ENCODE measurements at regions not wholly inside any gene's neighbourhood (a gene's known extent, or its start where the extent isn't known, plus 50 kb on each side); places are given as distances from the start of the nearest gene placed in this dataset.

DNA sequence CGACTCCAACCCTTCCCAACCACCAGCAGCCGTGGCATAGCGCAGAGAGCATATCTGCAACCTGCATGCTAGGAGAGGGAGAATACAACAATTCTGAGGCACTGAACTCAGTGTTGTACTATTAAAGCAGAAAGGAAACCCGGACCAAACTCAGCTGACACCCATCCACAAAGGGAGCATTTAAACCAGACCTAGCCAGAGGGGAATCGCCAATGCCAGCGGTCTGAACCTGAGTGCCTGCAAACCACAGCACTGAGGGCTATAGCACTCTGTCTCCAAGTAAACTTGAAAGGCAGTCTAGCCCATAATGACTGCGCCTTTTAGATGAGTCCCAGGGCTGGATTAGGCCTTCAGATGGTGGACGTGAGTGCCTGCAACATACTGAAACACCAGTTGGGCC is 494.4 kb upstream of the PTPRD start:
- Mint-ChIP-seq H3K4me1 (no peaks in the 10 kb centered on the region), H3K9me3 (peaks cover 15 to 40% of the 10 kb centered on the region in 2 donors), H3K27ac (no peak overlapping the region), H3K4me3 (no peak overlapping the region), H3K27me3 (no peaks in the 10 kb centered on the region)
- no peak for ATAC-seq
- DNase-seq, result no peak

DNA sequence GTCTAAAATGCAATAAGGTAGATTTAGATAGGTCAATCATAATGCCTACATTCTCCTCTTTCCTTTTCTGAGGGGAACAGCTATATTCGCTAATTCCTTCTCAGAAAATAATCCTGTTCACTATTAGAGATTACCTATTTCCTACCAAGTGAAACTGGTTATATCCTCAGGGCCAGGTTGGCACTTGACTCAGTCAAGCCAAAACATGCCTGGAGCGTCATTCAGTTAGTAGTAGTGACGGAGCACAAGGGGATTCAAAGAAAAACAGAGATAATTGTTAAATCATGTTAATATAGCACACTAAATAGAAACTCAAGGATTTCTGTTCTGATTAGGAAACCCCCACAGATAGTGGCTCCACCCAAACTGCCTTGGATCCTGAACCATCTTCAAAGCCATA is 515.4 kb upstream of the PTPRD start:
- Mint-ChIP-seq H3K4me1 (no peaks in the 10 kb centered on the region), H3K9me3 (peaks cover 9 to 12% of the 10 kb centered on the region in 2 donors), H3K27me3 (no peaks in the 10 kb centered on the region), H3K4me3 (no peak overlapping the region), H3K27ac (no peak overlapping the region)
- DNase-seq, result no peak
- no peak for ATAC-seq

DNA sequence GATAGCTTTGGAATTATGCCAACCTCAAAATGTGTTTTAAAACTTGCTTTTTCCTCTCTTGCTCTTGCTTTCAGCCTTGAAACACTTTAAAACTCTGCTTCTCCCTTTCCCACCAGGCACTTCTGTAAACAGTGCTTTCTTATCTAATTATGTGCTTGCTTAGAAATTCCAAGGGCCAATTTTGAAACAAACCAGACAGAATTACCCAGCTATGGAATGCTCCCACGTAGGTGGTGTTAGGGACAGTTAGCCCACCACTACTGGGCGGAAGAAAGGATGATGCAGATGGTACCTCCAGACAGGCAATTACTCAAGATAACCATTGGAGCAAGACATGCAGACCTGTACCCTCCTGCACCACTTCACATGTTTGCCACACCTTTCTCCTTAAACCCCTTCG is 523.0 kb upstream of the PTPRD start:
- ATAC-seq (no peak), DNase-seq (no peak)
- H3K27me3 Mint-ChIP-seq, result no peaks in the 10 kb centered on the region
- H3K9me3 Mint-ChIP-seq, result peaks cover 0 to 3% of the 10 kb centered on the region in 2 donors
- H3K4me3 Mint-ChIP-seq, result no peak overlapping the region
- no peak overlapping the region for H3K27ac Mint-ChIP-seq
- H3K4me1 Mint-ChIP-seq, result no peaks in the 10 kb centered on the region

DNA sequence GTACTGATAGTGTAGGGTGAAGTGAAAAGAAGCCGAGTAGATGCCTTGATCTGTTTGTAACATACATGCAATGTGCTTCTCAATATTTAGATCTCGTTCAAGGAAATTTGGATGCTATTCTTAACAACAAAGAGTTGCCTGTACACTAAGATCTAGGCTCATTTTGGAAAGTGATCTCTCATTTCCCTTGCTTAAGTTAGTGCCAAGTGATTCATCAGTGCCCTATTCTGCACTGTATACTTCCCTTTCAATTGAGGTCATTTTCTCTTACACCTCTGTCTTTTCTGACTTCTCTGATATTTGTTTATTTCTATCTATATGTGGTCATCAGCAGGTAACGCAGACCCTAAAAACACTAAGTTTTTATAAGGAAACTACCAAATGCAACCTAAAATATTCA is 528.6 kb upstream of the PTPRD start:
- H3K4me3 Mint-ChIP-seq, result no peak overlapping the region
- H3K27ac Mint-ChIP-seq, result no peak overlapping the region
- H3K4me1 Mint-ChIP-seq, result no peaks in the 10 kb centered on the region
- H3K9me3 Mint-ChIP-seq, result peaks cover 7 to 15% of the 10 kb centered on the region in 2 donors
- ATAC-seq, result no peak
- H3K27me3 Mint-ChIP-seq, result no peaks in the 10 kb centered on the region
- no peak for DNase-seq

DNA sequence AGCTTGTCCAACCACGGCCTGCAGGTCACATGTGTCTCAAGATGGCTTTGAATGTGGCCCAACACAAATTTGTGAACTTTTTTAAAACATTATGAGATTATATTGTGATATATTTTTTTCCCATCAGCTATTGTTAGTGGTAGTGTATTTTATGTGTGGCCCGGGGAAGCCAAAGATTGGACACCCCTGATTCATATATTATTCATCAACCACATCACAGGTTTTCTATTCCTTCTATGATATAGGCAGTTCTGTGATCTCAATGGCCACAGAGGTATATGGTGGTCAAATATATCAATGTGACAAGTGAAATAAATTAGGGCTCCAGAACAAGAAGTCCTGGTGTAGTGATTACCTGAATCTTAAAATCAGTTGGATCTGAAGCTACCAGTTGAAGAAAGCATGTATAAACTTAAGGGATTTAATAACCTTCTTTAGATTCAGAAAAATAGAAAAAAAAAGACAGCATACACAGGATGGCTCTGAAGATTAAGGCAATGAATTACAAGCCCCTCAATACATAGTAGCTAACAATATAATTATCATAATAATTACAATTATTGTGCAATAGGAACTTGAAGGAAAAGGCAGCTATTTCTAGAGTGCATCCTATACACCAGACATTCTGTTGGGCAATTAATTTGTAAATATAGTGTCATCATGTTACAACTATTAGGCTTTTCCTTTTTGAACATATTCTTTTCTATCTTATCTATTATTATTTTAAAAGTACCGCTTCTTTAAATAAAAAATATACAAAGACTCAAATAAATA is 530.4 kb upstream of the PTPRD start:
- Mint-ChIP-seq H3K27ac (no peak overlapping the region), H3K27me3 (no peaks in the 10 kb centered on the region), H3K9me3 (peaks cover 16 to 19% of the 10 kb centered on the region in 2 donors), H3K4me1 (no peaks in the 10 kb centered on the region), H3K4me3 (no peak overlapping the region)
- no peak for DNase-seq
- ATAC-seq, result no peak

DNA sequence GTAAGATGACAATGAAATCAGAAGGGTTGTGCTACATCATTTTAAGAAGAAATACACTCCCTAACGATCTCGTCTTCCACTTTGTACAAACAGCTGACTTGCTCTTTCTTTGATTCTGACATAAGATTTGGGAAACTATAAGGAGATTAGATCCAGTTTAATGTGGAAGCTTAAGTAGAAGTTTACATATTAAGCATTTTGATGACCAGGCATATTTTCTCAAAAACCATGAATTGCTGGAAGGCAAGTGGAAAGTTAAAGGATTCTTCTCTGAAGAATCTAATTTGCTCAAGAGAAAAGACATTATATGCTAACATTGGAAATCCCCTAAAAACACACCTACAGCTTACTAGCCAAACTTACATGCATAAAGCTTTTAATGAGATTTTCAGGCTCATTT is 531.9 kb upstream of the PTPRD start:
- H3K4me3 Mint-ChIP-seq, result no peak overlapping the region
- DNase-seq, result no peak
- H3K27ac Mint-ChIP-seq, result no peak overlapping the region
- no peak for ATAC-seq
- H3K9me3 Mint-ChIP-seq, result peaks cover 18 to 21% of the 10 kb centered on the region in 2 donors
- H3K4me1 Mint-ChIP-seq, result no peaks in the 10 kb centered on the region
- no peaks in the 10 kb centered on the region for H3K27me3 Mint-ChIP-seq

DNA sequence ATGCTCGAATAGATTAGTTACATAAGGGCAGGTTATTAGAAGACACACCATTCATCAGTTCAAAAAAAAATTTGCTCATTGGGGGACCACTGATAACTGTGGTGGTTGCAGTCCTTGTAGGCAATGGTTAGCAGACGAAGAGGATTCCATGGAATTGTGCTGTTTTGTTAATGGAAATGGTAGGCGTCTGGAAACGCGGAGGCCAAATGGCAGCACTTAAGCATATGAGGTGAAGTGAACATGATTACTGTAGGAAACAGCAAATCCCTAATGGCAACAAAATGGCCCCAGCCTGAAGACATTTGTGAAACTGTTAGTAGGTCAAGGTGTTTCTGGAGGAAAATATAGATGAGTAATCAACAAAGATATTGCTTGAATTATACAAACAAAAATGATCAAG is 535.4 kb upstream of the PTPRD start:
- Mint-ChIP-seq H3K27me3 (no peaks in the 10 kb centered on the region), H3K27ac (no peak overlapping the region), H3K4me3 (no peak overlapping the region), H3K9me3 (peaks cover 16 to 18% of the 10 kb centered on the region in 2 donors), H3K4me1 (no peaks in the 10 kb centered on the region)
- ATAC-seq, result no peak
- DNase-seq, result no peak

DNA sequence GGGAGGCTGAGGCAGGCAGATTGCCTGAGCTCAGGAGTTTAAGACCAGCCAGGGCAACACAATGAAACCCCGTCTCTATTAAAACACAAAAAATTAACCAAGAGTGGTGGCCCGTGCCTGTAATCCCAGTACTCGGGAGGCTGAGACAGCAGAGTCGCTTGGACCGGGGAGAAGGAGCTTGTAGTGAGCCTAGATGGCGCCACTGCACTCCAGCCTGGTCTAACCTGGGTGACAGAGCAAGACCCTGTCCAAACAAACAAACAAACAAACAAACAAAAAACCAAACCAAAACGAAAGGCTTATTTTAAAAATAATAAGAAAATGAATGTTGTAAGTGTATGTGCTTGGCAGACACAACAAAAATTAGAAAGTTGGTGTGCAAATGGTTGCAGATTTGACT is 536.3 kb upstream of the PTPRD start:
- no peak for DNase-seq
- Mint-ChIP-seq H3K4me1 (no peaks in the 10 kb centered on the region), H3K27ac (no peak overlapping the region), H3K4me3 (no peak overlapping the region), H3K9me3 (peaks cover 15 to 18% of the 10 kb centered on the region in 2 donors), H3K27me3 (no peaks in the 10 kb centered on the region)
- no peak for ATAC-seq

DNA sequence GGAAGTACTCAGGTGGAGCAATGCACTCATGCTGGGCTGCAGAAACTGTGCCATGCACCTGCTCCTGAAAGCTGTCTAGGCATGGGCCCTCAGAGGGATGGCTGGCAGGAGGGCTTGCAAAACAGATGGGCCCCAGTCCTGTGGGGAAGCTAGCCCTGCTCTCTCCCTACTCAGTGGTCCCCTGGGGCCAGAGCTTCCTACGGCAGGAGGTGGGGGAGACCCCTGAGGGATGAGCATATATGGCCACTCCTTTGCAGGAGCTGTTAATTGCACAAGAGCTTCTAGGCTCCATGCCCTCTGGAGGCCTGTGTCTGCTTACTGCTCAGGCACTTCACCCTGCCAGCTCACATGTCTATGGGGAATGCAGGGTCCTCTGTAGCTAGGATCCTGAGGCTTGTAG is 545.3 kb upstream of the PTPRD start:
- no peak for ATAC-seq
- Mint-ChIP-seq H3K9me3 (peaks cover 13 to 50% of the 10 kb centered on the region in 2 donors), H3K4me1 (no peaks in the 10 kb centered on the region), H3K27ac (no peak overlapping the region), H3K4me3 (no peak overlapping the region), H3K27me3 (no peaks in the 10 kb centered on the region)
- no peak for DNase-seq

DNA sequence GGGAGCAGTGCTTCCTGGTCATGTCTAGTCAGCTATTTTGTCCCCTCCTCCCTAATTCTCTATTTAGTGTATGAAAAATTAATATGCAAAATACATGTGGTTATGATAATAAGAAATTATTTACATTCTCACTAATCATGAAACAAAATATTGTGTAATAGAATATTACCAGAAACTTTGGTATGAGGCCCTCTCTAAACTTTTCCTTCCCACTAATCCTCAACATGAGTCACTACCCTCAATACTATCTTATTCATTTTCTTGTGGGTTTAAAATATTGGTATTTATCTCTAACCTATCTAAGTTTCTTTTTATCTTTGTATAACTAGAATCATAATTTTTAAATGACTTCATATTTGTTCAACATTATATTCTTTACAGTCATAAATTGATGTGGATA is 545.9 kb upstream of the PTPRD start:
- Mint-ChIP-seq H3K9me3 (peaks cover 13 to 51% of the 10 kb centered on the region in 2 donors), H3K4me3 (no peak overlapping the region), H3K27ac (no peak overlapping the region), H3K27me3 (no peaks in the 10 kb centered on the region), H3K4me1 (no peaks in the 10 kb centered on the region)
- ATAC-seq, result no peak
- DNase-seq, result no peak

DNA sequence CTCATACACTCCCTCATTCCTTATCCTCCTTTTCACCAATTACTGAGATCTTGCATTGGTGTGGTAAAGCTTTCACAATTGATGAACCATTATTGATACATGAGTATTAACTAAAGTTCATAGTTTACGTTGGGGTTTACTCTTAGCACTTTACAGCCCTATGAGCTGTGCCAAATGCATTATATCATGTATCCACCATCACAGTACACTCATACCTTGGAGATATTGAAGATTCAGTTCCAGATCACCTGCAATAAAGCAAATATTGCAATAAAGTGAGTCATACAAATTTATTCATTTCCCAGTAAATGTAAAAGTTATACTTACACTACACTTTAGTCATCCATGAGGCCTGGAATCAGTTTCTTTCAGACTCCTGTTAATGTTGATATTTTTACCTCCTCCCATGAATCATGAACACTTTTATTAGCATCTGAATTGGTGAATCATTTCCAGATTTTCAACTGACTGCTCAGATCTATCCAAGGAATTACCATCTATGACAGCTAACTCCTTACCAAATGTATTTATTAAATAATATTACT is 546.6 kb upstream of the PTPRD start:
- DNase-seq, result no peak
- H3K4me1 Mint-ChIP-seq, result no peaks in the 10 kb centered on the region
- ATAC-seq, result no peak
- no peak overlapping the region for H3K4me3 Mint-ChIP-seq
- no peak overlapping the region for H3K27ac Mint-ChIP-seq
- H3K27me3 Mint-ChIP-seq, result no peaks in the 10 kb centered on the region
- peaks cover 10 to 49% of the 10 kb centered on the region in 2 donors for H3K9me3 Mint-ChIP-seq

DNA sequence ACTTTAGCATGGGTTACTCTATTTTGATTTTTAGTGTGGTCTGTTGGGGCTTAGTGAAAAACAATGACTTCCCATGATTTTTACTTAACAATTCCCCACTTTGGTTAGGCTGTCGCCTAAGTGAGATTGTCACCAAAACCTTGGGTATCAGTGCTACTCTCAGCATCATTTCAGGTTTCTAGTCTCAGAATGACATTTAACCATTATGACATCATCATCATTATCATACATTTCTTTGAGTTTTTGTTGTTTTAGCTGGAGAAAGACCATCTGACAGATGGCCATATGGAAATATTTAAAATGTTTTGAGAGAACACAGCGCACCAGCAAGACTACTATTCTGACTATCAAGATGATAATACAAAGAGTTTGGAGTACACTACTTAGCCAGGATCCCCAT is 551.0 kb upstream of the PTPRD start:
- Mint-ChIP-seq H3K4me3 (no peak overlapping the region), H3K9me3 (peaks cover 7 to 26% of the 10 kb centered on the region in 2 donors), H3K27ac (no peak overlapping the region), H3K4me1 (no peaks in the 10 kb centered on the region), H3K27me3 (no peaks in the 10 kb centered on the region)
- DNase-seq (no peak), ATAC-seq (no peak)

DNA sequence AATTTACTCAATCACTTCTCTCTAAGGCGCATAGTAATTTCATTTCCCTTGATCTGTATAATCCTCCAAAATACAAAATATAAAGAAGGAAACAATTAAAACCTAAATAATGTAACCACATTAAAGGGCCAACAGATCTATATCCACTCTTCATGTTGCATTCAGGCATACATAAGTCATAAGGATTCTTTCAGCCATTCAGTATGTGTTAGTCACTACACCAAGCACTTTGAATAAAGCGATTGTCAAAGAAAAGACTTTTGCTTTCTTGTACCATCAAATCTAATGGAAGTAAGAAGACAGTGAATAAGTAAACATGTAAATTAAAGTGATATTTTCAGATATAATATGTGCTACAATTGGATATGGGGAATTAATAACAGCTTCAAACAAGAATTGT is 569.2 kb upstream of the PTPRD start:
- Mint-ChIP-seq H3K27ac (no peak overlapping the region), H3K9me3 (peaks cover 10 to 30% of the 10 kb centered on the region in 2 donors), H3K4me1 (no peaks in the 10 kb centered on the region), H3K27me3 (no peaks in the 10 kb centered on the region), H3K4me3 (no peak overlapping the region)
- DNase-seq (no peak), ATAC-seq (no peak)

DNA sequence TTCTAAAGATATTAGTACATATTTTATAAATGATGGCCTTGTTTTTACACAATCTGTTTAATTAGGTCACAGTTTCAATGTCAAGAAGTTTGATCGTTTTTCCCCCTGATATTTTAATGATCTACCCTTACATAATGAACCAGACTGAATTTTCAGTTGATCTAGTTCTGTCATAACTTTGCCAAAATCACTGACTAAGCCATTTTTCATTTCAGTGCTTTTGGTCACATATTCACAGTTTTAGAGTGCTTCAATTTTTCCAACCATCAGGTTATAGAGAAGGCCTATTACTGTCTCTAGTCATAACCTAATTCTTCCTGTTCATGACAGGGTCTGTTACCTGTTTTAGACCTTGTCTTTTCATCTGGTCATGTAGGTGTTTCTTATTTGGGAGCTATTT is 577.9 kb upstream of the PTPRD start:
- Mint-ChIP-seq H3K27ac (no peak overlapping the region), H3K27me3 (no peaks in the 10 kb centered on the region), H3K4me1 (no peaks in the 10 kb centered on the region), H3K9me3 (peaks cover 4 to 20% of the 10 kb centered on the region in 2 donors), H3K4me3 (no peak overlapping the region)
- ATAC-seq, result no peak
- no peak for DNase-seq

DNA sequence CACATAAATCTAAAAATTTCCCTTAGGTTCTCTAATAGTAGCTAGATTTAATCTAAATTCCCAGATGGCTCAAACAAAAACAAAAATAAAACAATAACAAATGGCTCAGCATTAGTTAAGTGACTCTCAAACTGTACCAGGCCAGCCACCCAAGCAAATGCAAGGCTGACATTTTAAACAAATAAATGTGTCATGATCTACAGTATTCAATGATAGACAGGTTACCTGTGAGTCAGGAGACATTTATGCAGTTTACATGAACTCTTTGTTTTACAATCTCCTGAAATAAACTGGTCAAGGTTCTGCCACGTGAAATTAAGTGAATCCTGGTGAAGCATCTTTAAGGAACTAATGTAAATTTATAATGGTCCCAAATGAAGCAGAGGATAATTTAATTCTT is 580.2 kb upstream of the PTPRD start:
- Mint-ChIP-seq H3K4me3 (no peak overlapping the region), H3K27me3 (no peaks in the 10 kb centered on the region)
- no peak for ATAC-seq

DNA sequence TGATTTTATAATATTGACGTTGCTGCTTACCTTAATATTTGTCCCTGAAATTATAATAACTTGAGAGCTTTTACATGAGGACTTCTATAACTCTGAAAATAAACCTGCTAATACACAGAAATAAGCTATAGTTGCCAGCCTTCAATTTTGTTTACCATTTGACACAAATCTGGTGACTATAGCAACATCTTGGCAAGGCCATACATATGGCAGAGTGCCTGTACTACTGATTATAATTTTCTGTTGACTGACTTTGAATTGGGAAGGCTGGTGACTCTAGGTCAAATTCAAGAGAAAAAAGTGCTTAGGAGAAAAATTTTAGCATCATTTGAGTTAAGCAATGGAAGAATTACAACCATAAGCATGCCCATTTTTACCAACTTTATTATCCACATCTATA is 581.4 kb upstream of the PTPRD start:
- no peaks in the 10 kb centered on the region for H3K27me3 Mint-ChIP-seq
- H3K9me3 Mint-ChIP-seq, result peaks cover 0 to 13% of the 10 kb centered on the region in 2 donors
- DNase-seq (no peak), ATAC-seq (no peak)
- H3K4me3 Mint-ChIP-seq, result no peak overlapping the region
- H3K27ac Mint-ChIP-seq, result no peak overlapping the region
- no peaks in the 10 kb centered on the region for H3K4me1 Mint-ChIP-seq

More for the DNA sequence above, 580.2 kb upstream of the PTPRD start:
- no peak for DNase-seq
- no peaks in the 10 kb centered on the region for H3K4me1 Mint-ChIP-seq
- H3K27ac Mint-ChIP-seq, result no peak overlapping the region
- H3K9me3 Mint-ChIP-seq, result peaks cover 4 to 15% of the 10 kb centered on the region in 2 donors

Measured in stimulated activated naive CD8-positive, alpha-beta T cell treated with anti-CD3 and anti-CD28 coated beads, Interleukin-15, amount 100 ng/mL, for 72 hours (primary cell).